Stimulated activated CD4-positive, alpha-beta T cell treated with anti-CD3 and anti-CD28 coated beads, Interleukin-1b, Interleukin-23, amount 100 ng/mL, for 1 hour (primary cell): ENCODE measurements at regions not wholly inside any gene's neighbourhood (a gene's known extent, or its start where the extent isn't known, plus 50 kb on each side); places are given as distances from the start of the nearest gene placed in this dataset.

Source experiments
- DNase-seq, 2 donors: peaks; one replicate each; pipeline ENCODE4 v3.0.0-alpha.2; 2020; ENCODE audit warnings: low read depth in 2 of 2

- no peak for DNase-seq
Measured at GRCh38 chr2:120953066-120953756, 217.5 kb downstream of the GLI2 start.

- no peak for DNase-seq
Measured at GRCh38 chr2:120953843-120954584, 218.3 kb downstream of the GLI2 start.

- DNase-seq = no peak
Measured at GRCh38 chr2:120954939-120955338, 219.3 kb downstream of the GLI2 start.

GRCh38 chr2:120955427-120955826, 219.8 kb downstream of the GLI2 start:
- DNase-seq = no peak

- no peak for DNase-seq
Measured at GRCh38 chr2:120956486-120957156, 221.0 kb downstream of the GLI2 start.

- no peak for DNase-seq
Measured at GRCh38 chr2:120957905-120958304, 222.2 kb downstream of the GLI2 start.

GRCh38 chr2:120958623-120959366, 223.1 kb downstream of the GLI2 start:
- no peak for DNase-seq

GRCh38 chr2:120959426-120959825, 223.8 kb downstream of the GLI2 start:
- DNase-seq = no peak

GRCh38 chr2:120960770-120961366, 225.2 kb downstream of the GLI2 start:
- no peak for DNase-seq

GRCh38 chr2:120961396-120961795, 225.7 kb downstream of the GLI2 start:
- DNase-seq = no peak

- DNase-seq = no peak
Measured at GRCh38 chr2:120963997-120964705, 228.5 kb downstream of the GLI2 start.

- no peak for DNase-seq
Measured at GRCh38 chr2:120964819-120965218, 229.2 kb downstream of the GLI2 start.

GRCh38 chr2:120966510-120967254, 231.0 kb downstream of the GLI2 start:
- no peak for DNase-seq

- DNase-seq = no peak
Measured at GRCh38 chr2:120968307-120969015, 232.8 kb downstream of the GLI2 start.

- DNase-seq = no peak
Measured at GRCh38 chr2:120969613-120970355, 234.1 kb downstream of the GLI2 start.

GRCh38 chr2:120971866-120972265, 236.2 kb downstream of the GLI2 start:
- DNase-seq = no peak

GRCh38 chr2:120972286-120972685, 236.6 kb downstream of the GLI2 start:
- DNase-seq = no peak

- no peak for DNase-seq
Measured at GRCh38 chr2:120973196-120973595, 237.5 kb downstream of the GLI2 start.

GRCh38 chr2:120974950-120975349, 239.3 kb downstream of the GLI2 start:
- no peak for DNase-seq
